HG03097 (cell line): ENCODE measurements at regions not wholly inside any gene's neighbourhood (a gene's known extent, or its start where the extent isn't known, plus 50 kb on each side); places are given as distances from the start of the nearest gene placed in this dataset.
"Not testable (repeated sequence)": the region's sequence is repeated elsewhere in the genome, so short reads cannot be mapped to it uniquely, and the experiment has no call there.

Experiments used
- ATAC-seq: cut with Tn5 transposase; IDR thresholded peaks from one replicate; pipeline ENCODE4 v1.9.1; 2021; ENCODE audit not compliant: unreplicated experiment, low FRiP score

DNA sequence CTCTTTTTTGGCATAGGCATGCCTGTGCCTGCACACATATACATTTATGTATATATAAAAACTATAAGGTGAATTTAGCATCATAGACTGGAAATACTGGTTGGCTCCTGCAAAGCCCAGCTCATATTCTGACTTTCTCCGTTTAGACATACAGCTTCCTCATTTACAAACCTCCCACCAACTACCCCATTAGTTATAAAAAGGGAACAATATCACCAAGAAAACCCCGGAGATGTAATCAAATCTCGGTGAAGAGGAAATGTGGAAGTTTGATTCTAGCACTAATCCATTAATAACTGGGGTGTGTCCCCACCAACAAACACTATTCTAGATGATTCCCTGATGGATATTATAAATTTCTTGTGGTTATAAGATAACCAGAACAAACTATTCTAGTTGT is 517.7 kb upstream of the TBL1XR1 start:
- no peak for ATAC-seq

DNA sequence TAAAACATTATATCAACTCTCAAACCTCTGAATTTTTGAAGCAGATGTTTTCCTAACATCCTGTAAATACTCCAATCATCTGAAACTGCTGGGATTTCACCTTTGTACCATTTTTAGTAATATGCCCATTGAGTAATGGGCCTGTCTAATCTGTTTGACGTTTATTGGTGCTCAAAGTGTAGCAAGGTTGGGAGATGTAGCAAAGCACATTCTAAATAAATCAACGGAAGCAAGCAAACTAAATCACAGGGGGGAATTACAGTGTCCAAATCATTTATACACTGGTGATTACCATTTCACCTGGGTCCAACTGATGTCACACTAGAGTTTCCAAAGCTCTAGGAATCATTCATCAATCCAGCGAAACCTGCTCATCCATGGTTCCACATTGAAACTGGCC is 518.7 kb upstream of the TBL1XR1 start:
- ATAC-seq: no peak

DNA sequence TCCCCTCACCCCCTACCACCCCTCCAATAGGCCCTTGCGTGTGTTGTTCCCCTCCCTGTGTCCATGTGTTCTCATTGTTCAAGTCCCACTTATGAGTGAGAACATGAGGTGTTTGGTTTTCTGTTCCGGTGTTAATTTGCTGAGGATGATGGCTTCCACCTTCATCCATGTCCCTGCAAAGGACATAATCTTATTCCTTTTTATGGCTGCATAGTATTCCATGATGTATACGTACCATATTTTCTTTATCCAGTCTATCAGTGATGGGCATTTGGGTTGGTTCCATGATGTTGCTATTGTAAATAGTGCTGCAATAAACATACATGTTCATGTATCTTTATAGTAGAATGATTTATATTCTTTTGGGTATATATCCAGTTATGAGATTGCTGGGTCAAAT is 523.6 kb upstream of the TBL1XR1 start:
- ATAC-seq: not testable (repeated sequence)

DNA sequence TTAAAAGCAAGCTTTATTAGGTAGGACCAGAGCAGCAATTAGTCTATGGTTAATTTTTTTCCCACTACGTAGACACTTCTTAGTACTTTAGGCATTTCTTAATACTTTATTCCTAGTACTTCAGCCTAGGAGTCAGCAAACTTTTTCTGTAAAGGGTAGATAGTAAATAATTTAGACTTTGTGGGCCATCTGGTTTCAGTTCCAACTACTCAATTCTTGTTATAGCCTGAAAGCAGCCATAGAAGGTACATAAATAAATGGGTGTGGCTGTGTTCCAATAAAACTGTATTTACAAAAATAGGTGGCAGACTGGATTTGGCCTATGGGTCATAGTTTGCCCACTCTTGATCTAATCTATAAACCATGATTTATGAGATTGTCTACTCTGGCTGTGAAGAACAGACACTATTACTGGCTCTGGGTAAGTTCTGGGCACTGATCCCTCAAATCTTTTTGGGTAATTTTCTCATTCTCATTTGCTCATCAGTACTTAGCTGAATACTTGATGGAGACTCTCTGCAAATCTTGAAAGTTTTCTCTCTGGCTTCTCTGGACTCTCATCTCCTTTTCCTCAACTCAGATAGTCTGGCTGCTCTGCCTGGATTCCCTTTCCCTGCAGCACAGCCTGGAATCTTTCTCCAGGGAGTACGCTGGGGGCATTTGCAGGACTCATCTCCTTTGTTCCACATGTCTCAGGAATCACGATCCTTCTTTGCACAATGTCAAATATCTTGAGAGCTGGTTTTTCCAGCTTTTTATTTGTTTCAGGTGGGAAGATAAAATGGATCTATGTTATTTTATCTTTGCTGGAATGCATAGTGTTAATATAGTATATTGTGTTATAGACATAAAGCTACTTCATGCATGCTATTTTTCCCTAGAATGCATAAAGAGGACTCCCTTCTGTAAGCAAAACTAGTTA is 524.8 kb upstream of the TBL1XR1 start:
- ATAC-seq: no peak

DNA sequence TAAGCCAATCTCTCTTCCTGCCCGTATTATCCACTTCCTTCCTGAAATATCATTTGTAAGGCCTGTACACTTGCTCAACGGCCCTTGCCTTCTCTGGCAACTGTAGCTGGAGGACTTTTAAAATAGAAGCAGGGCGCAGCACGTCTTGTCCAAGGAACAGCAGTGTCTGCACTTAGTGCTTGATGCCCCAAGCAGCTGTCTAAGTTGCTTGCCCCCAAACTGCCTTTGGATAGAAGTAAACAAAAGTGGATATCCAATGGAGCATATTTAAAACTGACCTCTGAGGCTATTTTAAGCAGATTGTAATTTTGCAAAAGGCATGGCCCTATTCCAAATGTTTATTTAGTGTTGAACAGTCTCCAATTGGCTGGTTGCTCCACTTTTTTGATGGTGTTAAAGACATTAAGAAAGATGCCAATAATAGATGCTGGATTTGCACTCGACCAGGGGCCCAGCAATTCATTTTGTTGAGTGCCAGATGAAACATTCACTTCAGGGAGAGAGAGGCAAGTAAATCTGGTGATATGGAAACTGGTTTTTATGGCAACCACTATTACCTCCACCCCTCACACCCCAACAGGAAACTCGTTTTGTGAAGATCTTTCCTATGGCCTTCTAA is 526.8 kb upstream of the TBL1XR1 start:
- no peak for ATAC-seq

DNA sequence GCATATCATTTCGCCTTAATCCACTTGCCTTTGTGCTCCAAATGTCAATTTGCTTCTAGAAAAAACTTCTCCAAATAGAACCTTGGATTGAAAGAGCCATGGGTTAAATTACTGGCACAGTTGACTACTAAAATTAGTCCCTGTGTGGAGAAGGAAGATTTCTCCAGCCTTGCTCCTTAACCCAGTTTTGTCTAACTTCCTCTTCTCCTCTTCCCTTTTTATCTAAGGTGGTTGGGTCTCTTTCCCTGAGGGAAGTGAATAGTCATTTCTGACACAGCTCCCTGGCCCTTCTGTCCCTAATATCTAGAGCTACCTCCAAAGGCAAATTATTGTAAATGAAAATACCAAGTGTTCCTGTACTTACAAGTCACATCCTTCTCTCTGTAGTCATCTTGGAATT is 527.9 kb upstream of the TBL1XR1 start:
- ATAC-seq: no peak

DNA sequence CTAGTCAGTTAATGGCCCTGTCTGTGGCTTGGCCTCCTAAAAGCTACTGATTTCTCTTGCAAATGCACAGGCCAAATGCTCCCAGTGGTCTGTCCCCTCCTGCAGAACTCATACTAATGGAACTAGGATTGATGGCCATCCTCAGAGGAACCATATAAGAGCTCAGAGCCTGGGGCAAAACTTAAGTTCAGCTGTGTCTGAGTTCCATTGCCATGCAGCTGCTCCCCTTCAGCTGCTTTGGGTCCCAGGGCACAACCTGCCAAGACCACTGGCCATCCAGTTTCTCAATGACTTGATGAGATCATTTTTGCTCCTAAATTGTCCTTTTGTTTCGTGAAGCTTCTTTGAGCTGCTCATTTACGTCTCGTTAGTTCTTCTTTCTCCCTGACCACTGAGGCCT is 529.5 kb upstream of the TBL1XR1 start:
- ATAC-seq: no peak

DNA sequence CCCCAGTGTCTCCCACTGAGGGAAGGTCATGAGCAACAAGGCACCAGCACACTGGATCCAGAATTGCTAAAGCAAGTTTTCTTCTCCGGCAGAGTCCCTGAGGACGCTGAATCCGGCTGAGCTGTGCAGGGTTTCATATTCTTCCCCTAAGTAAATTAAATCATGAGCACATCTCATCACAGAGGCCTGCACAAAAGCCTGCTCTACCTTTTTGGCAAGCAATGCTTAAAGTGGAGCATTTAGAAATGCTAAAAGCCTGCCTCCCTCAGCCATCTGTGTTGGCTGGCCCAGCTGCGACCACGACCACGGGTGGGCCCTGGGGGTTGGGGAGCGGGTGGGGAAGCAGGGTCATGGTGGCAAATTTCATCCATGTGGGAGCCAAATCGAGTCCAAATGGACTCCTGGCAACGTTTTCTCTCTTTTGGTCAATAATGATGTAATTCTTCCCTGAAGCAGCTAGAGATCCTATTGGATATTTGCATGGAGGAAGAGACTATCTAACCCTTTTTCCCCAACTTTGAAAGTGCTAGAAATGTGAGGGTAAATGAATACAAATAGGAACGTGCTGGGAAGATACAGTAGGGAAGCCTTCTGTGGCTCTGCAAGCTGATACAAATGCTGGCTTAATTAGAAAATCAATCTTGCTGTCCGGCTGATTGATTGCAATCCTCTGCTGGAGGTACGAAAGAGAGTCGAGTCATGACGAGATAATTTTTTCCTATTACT is 532.8 kb upstream of the TBL1XR1 start:
- no peak for ATAC-seq

DNA sequence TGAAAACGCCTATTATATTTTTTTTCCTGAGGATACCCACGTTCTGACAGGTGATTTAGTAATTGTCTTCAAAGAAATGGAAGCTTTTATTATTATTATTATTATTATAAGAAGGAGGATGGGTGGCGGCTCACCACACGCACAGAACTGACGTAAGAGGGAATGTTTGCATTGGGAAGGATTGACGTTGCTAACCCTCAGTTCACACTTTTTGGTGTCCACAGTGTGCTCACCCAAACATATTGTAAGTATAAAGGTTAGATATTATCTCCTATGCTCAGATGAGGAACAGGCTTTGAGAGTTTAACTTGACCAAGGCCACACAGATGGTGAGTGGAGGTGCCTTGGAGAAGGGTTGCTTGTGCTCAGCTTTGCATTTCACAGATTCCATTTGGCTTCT is 533.5 kb upstream of the TBL1XR1 start:
- no peak for ATAC-seq

DNA sequence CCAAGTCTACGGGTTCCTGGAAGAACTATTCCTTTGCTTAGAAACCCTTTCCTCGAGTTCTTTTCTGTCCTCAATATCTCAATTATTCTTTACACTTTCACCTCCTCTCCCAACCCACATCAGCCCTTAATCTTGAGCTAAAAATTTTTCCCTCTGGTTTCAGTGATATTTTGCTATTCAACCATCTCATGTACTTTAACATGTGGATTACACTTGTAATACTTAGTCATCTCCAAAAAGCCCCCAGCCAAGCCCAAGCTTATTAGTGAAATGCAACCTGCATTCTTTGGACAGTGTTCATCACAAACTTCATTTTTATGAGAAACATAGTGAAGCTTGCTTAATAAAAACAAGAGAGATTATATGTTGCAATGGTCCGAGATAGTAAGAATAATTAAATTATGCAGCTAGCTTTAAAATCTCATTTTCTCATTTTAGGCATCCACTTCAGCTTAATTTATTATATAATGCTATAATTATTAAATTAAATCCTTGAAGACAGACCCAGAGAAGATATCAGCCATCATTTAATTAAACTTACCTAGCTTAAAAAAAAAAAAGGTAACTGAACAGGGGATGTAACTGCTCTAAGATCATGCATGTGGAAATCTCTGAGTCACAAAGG is 534.5 kb upstream of the TBL1XR1 start:
- no peak for ATAC-seq

DNA sequence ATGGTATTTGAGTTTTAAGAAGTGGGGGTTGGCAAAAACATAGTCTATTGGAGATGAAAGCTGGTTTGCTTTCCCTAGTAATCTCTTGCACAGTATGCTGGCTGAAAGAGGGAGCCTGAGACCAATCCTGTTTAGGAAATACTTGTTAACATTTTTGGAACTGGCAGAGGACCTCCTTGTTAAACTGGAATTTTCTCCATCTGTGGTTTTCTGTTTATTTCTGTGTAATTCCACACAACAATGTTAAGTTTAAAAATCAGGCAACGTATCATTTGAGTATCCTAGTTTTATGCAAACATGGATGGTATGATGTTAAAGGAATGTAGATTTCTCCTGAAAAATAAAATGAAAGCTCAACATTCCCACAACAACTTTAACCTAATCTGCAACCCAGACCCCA is 536.0 kb upstream of the TBL1XR1 start:
- ATAC-seq: no peak

DNA sequence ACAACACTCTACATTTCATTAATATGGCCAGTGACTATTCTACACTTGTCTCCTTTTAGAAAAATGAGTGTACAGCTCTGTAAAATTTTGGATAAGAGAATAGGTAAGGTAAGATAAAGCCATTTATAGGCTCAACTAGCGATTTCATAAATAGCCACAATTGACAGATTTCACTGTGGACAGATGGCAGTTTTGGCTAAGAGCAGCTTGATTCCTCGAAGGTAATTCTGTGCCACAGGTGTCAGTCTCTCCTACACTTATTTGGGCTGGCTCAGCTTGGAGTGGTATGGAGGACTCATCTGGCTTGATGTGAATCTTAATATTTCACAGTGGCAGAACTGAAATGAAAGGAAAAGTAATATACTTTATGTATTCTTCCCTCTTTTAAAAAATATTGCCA is 536.7 kb upstream of the TBL1XR1 start:
- no peak for ATAC-seq

DNA sequence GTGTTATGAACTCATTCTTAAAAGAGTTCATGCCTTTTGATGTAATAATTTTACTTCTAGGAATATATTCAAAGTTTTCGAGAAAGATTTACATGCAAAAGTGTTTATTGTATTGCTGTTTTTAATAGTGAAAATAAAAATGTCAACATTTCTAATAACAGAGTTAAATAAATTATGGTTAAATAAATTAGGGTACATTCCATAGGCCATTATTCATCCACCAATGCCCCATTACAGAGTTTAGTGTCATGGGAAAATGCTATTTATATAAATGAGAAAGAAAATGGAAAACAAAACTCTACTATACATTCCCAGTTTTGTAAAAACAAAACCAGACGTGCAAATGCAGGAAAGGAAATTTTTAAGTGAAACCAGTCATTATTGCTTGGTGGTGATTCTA is 538.1 kb upstream of the TBL1XR1 start:
- no peak for ATAC-seq

DNA sequence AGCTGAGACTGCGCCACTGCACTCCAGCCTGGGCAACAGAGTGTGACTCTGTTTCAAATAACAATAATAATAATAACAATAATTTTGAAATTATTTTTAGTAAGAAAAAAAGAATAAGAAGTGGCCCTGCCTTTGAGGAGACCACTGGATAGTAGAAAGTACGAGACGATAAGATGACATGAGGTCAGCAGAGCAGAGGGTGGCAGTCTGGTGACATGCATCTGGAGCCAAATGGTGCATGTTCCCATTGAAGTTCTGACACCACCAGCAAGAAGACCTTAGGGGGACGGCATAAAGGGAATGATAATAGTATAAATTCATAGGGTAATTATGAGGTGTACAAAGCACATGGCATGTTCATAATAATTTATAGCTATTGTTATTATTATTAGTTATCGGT is 542.2 kb upstream of the TBL1XR1 start:
- no peak for ATAC-seq

DNA sequence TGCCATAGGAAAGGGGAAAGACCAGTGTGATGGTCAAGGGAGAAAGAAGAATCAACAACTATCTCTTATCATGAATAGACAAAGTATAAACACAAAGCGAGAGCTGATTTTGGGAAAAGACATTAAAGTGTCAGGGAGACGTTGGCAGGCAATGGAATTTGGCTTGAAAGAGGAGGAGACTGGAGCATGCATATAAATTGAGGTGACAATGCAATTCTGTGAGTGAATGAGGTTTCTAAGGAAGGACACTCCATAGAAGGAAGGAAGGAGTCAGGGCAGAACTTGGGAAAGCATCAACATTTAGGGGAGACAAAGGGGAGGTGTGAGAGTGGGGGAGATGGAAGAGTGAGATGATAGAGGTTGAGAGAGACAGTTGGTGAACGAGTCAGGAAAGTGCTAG is 543.0 kb upstream of the TBL1XR1 start:
- ATAC-seq: no peak

DNA sequence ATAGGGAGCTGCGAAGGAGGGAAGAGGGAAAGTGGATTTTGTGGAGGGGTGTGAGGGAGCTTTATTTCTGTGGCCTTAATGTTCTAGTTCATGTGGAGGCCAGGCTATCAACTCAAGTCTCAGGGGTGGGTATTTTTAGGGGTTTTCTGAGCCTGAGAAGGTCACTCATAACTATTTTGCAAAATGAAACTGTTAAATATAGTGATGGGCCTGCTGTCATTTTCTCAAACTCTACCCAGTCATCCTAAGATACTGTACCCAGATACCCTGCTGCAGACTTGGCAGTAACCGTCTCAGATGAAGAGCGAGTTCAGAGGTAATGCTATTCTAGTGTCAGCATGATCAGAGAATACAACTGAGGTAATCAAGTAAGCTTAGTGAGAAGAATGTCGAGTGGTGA is 545.0 kb upstream of the TBL1XR1 start:
- ATAC-seq: no peak

DNA sequence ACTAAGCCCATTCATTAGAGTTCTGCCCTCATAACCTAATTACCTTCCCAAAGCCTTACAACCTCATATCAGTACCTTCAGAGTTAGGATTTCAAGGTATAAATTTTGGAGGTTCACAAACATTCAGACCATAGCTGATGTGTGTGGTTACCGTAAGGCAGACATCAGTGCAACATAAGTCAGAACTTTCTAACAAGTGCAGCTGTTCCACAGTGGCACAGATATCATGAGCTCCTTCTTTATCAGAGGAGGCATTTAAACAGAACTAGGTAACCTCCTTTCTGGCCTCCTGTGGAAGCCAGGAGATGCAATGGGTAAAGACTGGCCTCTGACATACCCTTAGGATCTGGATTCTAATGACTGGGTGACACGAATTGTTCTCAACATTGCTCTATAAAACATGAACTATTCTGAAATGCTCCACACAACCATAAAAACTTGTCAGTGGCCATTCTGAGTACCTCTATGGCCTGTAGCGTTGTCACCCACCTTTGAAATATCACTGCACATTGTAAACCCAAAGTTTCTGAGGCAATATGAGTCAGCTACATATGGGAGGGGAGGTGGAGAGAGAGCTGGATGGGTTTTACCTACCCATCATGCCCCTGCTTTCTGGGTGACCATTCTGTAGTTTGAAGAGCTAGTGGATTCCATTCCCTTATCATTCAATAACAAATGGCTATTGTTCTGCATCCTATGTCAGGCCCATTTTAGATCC is 546.0 kb upstream of the TBL1XR1 start:
- no peak for ATAC-seq

DNA sequence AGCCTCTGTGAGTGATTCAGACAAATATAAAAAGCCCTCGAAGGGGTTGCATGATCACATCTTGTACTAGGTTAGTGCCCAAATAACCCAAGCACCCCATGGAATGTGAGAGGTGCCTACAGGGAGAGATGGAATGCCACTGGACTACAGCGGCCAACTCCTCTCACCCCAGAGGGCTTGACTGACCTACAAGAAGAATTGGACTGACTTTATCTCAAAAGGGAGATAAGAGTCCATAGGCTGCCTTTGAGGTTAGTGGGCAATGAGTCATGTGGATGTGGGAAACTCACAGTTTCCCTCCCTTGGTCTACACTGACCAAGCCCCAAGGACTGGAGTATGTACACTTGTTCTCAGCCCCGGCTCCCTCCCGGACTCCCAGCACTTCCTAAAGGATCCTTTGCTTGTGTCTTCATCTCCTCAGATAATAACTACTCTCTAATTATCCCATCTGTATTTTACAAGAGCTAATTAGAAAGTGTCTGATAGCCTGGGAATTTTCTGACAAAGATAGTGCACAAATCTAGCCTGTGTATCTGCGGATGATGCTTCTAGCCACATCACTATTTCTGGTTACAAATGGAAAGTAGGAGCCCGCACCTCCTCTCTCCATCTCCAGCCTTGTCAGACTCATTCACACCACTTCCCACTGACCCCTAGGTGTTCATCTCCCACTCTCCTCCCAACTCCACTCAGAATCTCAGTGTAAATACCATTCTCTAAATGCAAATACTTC is 547.8 kb upstream of the TBL1XR1 start:
- ATAC-seq: no peak

DNA sequence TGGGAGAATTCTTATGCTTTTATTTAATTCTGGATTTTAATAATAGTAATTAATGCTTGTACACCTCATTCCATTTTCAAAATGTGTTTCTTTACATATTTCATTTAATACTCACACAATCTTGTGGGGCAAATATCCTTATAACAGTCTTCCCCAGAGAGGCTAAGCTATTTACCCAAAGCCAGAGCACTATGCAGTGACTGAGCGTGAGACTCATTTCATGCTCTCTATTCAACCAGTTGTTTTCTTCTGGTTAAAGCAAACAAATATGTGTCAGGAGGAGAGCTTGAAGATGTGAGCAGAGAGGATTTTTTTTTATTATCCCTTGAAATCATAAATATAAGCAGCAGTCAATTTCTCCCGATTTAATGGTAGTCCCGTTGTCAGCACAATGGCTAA is 548.3 kb upstream of the TBL1XR1 start:
- ATAC-seq: no peak
